ENCODE measurements at regions not wholly inside any gene's neighbourhood (a gene's known extent, or its start where the extent isn't known, plus 50 kb on each side); places are given as distances from the start of the nearest gene placed in this dataset.

DNA sequence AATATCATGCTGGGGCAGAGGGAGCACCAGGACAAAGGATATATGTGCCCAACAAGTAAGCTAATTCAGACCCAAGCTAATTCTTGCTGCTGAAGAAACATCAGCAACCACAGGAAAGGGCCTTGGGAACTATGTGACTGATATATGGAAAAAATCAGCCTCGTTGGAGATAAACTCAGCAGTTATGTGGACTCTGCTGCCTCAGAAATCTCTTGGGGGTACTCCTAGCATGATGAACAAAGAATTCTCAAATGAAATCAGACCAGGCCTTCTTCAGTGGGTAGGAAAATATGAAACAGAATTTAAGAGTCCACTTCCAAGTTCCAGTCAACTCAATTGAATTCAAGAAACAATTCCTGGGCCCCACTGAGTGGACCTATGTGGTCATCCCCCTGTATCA is 367.9 kb downstream of the TNS1 start:
- no peaks in the 10 kb centered on the region for H3K4me1 ChIP-seq (ENCODE audit: insufficient read depth)
- no peaks in the 10 kb centered on the region for H3K4me1 Mint-ChIP-seq
- H4K20me1 ChIP-seq (replicated peaks; ENCODE audit: insufficient read depth): no peaks in the 10 kb centered on the region
- no peak overlapping the region for H3K4me3 ChIP-seq
- DNase-seq (ENCODE audit: low spot score): no peak
- no peak overlapping the region for H3K4me2 ChIP-seq
- no peaks in the 10 kb centered on the region for H3K9me3 Mint-ChIP-seq
- peaks cover 12% of the 10 kb centered on the region for H3K9me2 ChIP-seq (ENCODE audit: insufficient read depth)
- no peaks in the 10 kb centered on the region for H3F3A ChIP-seq (replicated peaks; ENCODE audit: low read depth)
- H3K36me3 Mint-ChIP-seq (ENCODE audit: low read depth): no peaks in the 10 kb centered on the region
- no peaks in the 10 kb centered on the region for H3K27me3 ChIP-seq (ENCODE audit: insufficient read depth)
- TF ChIP-seq ZNF331 (CRISPR knock-in tag; IDR thresholded peaks at IDR 0.05; ENCODE audit: low read depth) (no peak), NANOG (IDR thresholded peaks at IDR 0.05; ENCODE audit: borderline replicate concordance) (no peak), ETS1 (IDR thresholded peaks at IDR 0.05) (no peak), ZNF114 (CRISPR knock-in tag; IDR thresholded peaks at IDR 0.05) (no peak), POLR2AphosphoS5 (IDR thresholded peaks at IDR 0.05; ENCODE audit: low read depth) (no peak), CREB1 (CRISPR knock-in tag; IDR thresholded peaks at IDR 0.05; ENCODE audit: low read depth) (no peak), JUNB (IDR thresholded peaks at IDR 0.05; ENCODE audit: unreplicated experiment) (no peak), STAT1 (IDR thresholded peaks at IDR 0.05; ENCODE audit: unreplicated experiment) (no peak), ZNF462 (CRISPR knock-in tag; IDR thresholded peaks at IDR 0.05) (no peak), EZH2 (IDR thresholded peaks at IDR 0.05; ENCODE audit: low read depth, unreplicated experiment) (no peak), EZH2phosphoT487 (IDR thresholded peaks at IDR 0.05; ENCODE audit: unreplicated experiment) (no peak), CTCF (conservative IDR thresholded peaks at IDR 0.05; ENCODE audit: low read depth in 2 of 2) (no peak)
- TF ChIP-seq, protein P1, sequence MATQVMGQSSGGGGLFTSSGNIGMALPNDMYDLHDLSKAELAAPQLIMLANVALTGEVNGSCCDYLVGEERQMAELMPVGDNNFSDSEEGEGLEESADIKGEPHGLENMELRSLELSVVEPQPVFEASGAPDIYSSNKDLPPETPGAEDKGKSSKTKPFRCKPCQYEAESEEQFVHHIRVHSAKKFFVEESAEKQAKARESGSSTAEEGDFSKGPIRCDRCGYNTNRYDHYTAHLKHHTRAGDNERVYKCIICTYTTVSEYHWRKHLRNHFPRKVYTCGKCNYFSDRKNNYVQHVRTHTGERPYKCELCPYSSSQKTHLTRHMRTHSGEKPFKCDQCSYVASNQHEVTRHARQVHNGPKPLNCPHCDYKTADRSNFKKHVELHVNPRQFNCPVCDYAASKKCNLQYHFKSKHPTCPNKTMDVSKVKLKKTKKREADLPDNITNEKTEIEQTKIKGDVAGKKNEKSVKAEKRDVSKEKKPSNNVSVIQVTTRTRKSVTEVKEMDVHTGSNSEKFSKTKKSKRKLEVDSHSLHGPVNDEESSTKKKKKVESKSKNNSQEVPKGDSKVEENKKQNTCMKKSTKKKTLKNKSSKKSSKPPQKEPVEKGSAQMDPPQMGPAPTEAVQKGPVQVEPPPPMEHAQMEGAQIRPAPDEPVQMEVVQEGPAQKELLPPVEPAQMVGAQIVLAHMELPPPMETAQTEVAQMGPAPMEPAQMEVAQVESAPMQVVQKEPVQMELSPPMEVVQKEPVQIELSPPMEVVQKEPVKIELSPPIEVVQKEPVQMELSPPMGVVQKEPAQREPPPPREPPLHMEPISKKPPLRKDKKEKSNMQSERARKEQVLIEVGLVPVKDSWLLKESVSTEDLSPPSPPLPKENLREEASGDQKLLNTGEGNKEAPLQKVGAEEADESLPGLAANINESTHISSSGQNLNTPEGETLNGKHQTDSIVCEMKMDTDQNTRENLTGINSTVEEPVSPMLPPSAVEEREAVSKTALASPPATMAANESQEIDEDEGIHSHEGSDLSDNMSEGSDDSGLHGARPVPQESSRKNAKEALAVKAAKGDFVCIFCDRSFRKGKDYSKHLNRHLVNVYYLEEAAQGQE (IDR thresholded peaks at IDR 0.05; ENCODE audit: unreplicated experiment): no peak
- ATAC-seq: no peak
- no peak overlapping the region for H3K27ac ChIP-seq (ENCODE audit: low read depth)
- no peaks in the 10 kb centered on the region for H3K36me3 ChIP-seq (ENCODE audit: insufficient read depth)
- H3K27me3 Mint-ChIP-seq (ENCODE audit: insufficient read depth, low read depth, poor library complexity): peaks cover 5% of the 10 kb centered on the region
- no peaks in the 10 kb centered on the region for H3K79me2 ChIP-seq (replicated peaks; ENCODE audit: insufficient read depth)
- no peak overlapping the region for H2AFZ ChIP-seq
- H3K27ac Mint-ChIP-seq: no peak overlapping the region
- H3K4me3 Mint-ChIP-seq: no peak overlapping the region
